ENCODE measurements at regions not wholly inside any gene's neighbourhood (a gene's known extent, or its start where the extent isn't known, plus 50 kb on each side); places are given as distances from the start of the nearest gene placed in this dataset.

GRCh38 chr9:108108852-108109448 is 619.4 kb upstream of the KLF4 start:
- no peak for ATAC-seq
- Histone ChIP-seq H3K9me3 (no peaks in the 10 kb centered on the region), H3K27me3 (no peaks in the 10 kb centered on the region), H3K36me3 (no peaks in the 10 kb centered on the region), H3K4me1 (peaks cover 0 to 9% (median 0%) of the 10 kb centered on the region in 9 donors), H3K27ac (no peak overlapping the region), H3K4me3 (no peak overlapping the region)
- no peak for TF ChIP-seq CTCF (IDR thresholded peaks at IDR 0.05)
- intact Hi-C loops (cut with DNase I), result no loop called here
- no peak for DNase-seq
- whole genome bisulfite sequencing, 2 donors, result 52 to 79% methylated on average over 2 of the region's 2 CpGs

DNA sequence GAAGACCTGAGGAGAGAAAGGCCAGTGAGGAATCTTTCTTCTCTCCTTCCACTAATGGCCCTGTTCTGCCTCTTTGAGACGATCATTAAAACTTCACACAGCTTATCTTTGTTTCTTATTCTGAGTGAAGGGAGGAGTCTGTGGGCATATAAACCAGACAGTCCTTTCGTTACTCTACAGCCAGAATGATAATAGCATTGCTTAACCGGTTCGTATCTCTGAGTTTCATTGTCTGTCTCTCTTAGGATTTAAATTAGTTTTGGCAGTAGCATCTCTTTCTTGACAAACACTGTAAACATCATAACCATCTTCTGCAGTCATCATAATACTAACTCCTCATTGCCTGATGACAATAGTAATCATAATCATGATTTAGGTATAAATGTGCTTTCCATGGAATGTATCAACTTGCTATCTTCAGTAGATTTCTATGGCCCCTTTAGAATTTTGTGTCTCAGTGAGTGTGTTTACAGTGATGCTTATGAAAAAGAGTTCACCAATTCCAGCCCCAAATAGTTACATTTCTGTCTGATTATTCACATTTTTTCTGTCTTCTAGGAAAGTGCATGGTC is 618.8 kb upstream of the KLF4 start:
- no peak for ATAC-seq
- no peaks in the 10 kb centered on the region for H3K27me3 ChIP-seq
- intact Hi-C loops (cut with DNase I), result no loop called here
- 42 to 49% methylated on average over 4 of the region's 4 CpGs for WGBS, 2 donors
- no peak overlapping the region for H3K27ac ChIP-seq
- DNase-seq, result no peak
- H3K4me1 ChIP-seq, result peaks cover 0 to 3% (median 0%) of the 10 kb centered on the region in 9 donors
- no peaks in the 10 kb centered on the region for H3K9me3 ChIP-seq
- no peaks in the 10 kb centered on the region for H3K36me3 ChIP-seq
- no peak for TF ChIP-seq CTCF (IDR thresholded peaks at IDR 0.05)
- H3K4me3 ChIP-seq, result no peak overlapping the region

DNA sequence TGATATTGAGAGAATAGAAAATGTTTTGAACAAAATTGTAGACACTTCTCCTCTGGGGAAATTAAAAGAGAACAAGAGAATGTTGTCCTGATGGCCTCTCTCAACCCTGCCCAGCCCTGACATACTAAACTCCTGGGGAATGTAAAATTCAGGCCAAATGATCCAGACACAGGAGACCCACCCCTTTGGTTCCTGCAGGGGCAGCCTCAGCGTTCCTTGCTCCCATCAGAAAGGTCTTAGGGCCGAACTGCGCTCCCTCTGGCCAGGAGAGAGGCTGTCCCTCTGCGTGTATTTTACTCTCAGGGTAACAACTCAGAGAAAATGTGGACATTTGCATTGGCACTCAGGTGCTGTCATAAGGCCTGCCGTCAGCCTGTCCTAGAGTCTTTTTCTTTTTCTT is 616.3 kb upstream of the KLF4 start:
- Histone ChIP-seq H3K4me3 (no peak overlapping the region), H3K27me3 (no peaks in the 10 kb centered on the region), H3K9me3 (no peaks in the 10 kb centered on the region), H3K36me3 (no peaks in the 10 kb centered on the region), H3K27ac (no peak overlapping the region), H3K4me1 (no peaks in the 10 kb centered on the region)
- ATAC-seq, result peak in 3 of 8 donors; percentile 25 to 46 (median 27)
- no peak for TF ChIP-seq CTCF (IDR thresholded peaks at IDR 0.05)
- DNase-seq, result no peak
- 49 to 57% methylated on average over 5 of the region's 5 CpGs for WGBS, 2 donors
- intact Hi-C loops (cut with DNase I), result no loop called here

DNA sequence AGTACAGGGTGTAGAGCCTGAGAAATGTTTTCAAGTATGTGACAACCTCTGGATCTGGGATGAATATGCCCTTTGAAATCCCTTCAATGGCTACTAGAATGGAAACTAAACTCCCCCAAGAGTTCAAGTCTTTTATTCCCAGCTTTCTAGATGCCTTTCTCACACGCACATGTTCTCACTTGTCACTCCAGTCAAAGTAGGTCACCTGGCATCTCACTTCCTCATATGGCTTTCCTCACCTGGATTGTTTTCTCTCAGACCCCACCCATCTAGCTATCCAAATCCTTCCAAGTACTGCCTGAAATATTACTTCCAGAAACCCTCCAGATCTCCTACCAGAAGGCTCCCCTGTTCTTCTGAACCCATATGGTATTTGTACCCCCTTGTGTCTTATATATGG is 615.4 kb upstream of the KLF4 start:
- no peak for DNase-seq
- Histone ChIP-seq H3K27me3 (no peaks in the 10 kb centered on the region), H3K9me3 (no peaks in the 10 kb centered on the region), H3K4me3 (no peak overlapping the region), H3K4me1 (peaks cover 0 to under 1% (median 0%) of the 10 kb centered on the region in 9 donors), H3K27ac (no peak overlapping the region), H3K36me3 (no peaks in the 10 kb centered on the region)
- no peak for TF ChIP-seq CTCF (IDR thresholded peaks at IDR 0.05)
- intact Hi-C loops (cut with DNase I), result no loop called here
- ATAC-seq, result no peak
- WGBS, 2 donors, result 89 to 95% methylated on average over 1 of the region's 1 CpG

All from heart right ventricle (tissue), 16 donors.